KMS-11 (cell line): ENCODE measurements at regions not wholly inside any gene's neighbourhood (a gene's known extent, or its start where the extent isn't known, plus 50 kb on each side); places are given as distances from the start of the nearest gene placed in this dataset.

ENCODE experiments used
- H2AFZ ChIP-seq: fragments of 200-600 bp; sonication (generic); 2 replicates; pipeline ENCODE4 v1.6.1; 2016; ENCODE audit warnings: antibody characterized with exemption, mixed run types, low read depth
- H3K27ac ChIP-seq: fragments of 200-600 bp; sonication (generic); 2 replicates; pipeline ENCODE4 v1.6.1; 2016; ENCODE audit warnings: mild to moderate bottlenecking, mixed run types
- H3K27me3 ChIP-seq: fragments of 200-600 bp; sonication (generic); 2 replicates; pipeline ENCODE4 v1.6.1; 2017; ENCODE audit warnings: mild to moderate bottlenecking, low read depth, mixed run types, moderate library complexity; ENCODE audit not compliant: insufficient read depth
- H3K36me3 ChIP-seq: fragments of 200-600 bp; sonication (generic); 2 replicates; pipeline ENCODE4 v1.6.1; 2017; ENCODE audit warnings: mild to moderate bottlenecking, mixed run types; ENCODE audit not compliant: insufficient read depth
- H3K4me1 ChIP-seq: fragments of 200-600 bp; sonication (generic); 2 replicates; pipeline ENCODE4 v1.6.1; 2016; ENCODE audit warnings: mild to moderate bottlenecking, low read depth, mixed run types; ENCODE audit not compliant: poor library complexity, severe bottlenecking
- H3K4me2 ChIP-seq: fragments of 200-600 bp; sonication (generic); 2 replicates; pipeline ENCODE4 v1.7.0; 2016; ENCODE audit warnings: mild to moderate bottlenecking, mixed run types
- H3K4me3 ChIP-seq: fragments of 200-600 bp; sonication (generic); IDR thresholded peaks from 2 replicates; pipeline ENCODE4 v1.6.1; 2017; ENCODE audit warnings: low read depth, low read length, mixed read lengths; ENCODE audit not compliant: insufficient read depth
- H3K79me2 ChIP-seq: fragments of 200-600 bp; sonication (generic); 2 replicates; pipeline ENCODE4 v1.6.1; 2016; ENCODE audit warnings: low read depth, mixed run types; ENCODE audit not compliant: insufficient read depth
- H3K9ac ChIP-seq: fragments of 200-600 bp; sonication (generic); 2 replicates; pipeline ENCODE4 v1.6.1; 2016; ENCODE audit warnings: mild to moderate bottlenecking, mixed run types
- H4K20me1 ChIP-seq: fragments of 200-600 bp; sonication (generic); 2 replicates; pipeline ENCODE4 v1.6.1; 2016; ENCODE audit warnings: mild to moderate bottlenecking, mixed run types; ENCODE audit not compliant: insufficient read depth
- TF ChIP-seq, protein P1 (sequence below): fragments of 200-600 bp; sonication (generic); conservative IDR thresholded peaks from 2 replicates; pipeline ENCODE4 v1.6.1; 2017; ENCODE audit warnings: low read depth, mild to moderate bottlenecking, antibody characterized with exemption, low read length, moderate library complexity, mixed read lengths

DNA sequence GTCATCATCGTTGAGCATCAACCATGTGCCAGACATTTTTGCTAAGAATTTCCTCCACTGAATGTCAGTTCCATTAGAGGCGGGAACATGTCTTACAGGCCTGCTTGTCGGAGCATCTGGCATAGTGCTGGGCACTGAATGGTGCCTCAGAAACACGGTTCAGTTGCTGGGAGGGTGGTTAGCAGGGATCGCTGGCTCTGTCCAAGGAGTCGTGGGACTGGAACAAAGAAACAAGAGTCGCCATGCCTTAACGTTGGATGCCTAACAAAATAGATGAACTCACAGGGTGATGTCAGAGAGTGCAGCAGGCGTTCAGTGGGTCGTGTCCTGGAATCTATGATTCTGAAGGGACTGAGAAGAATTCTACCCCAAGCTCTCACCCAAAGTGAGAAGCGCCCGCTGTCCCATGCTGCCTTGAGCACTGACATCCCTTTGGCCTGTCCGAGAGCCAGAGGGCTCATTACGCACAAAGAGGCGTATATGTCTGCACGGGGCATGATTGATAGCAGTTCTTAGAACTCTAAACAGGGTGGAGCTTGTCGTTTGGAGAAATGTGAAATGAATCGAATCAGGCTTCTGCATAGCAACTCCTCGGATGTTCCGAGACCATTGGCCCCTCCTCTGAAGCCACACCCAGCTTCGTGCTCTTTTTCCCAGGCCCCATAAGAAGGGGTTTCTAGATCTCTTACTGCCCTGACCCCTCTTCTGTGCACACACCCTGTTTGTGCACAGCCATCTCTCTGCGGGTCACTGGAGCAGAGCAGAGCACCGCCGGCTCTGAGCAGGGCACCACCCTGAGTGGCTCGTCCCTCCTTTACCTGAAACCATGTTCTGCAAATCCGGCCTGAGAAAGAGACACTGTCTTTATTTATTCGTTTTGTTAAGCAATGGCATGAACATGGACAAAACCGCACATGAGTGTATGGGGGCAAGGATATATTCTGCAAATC, 113.1 kb upstream of the B3GAT1 start:
- TF ChIP-seq, protein P1, sequence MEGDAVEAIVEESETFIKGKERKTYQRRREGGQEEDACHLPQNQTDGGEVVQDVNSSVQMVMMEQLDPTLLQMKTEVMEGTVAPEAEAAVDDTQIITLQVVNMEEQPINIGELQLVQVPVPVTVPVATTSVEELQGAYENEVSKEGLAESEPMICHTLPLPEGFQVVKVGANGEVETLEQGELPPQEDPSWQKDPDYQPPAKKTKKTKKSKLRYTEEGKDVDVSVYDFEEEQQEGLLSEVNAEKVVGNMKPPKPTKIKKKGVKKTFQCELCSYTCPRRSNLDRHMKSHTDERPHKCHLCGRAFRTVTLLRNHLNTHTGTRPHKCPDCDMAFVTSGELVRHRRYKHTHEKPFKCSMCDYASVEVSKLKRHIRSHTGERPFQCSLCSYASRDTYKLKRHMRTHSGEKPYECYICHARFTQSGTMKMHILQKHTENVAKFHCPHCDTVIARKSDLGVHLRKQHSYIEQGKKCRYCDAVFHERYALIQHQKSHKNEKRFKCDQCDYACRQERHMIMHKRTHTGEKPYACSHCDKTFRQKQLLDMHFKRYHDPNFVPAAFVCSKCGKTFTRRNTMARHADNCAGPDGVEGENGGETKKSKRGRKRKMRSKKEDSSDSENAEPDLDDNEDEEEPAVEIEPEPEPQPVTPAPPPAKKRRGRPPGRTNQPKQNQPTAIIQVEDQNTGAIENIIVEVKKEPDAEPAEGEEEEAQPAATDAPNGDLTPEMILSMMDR: no peak
- no peak overlapping the region for H3K4me2 ChIP-seq
- H3K36me3 ChIP-seq: no peaks in the 10 kb centered on the region
- no peak overlapping the region for H3K9ac ChIP-seq
- no peak overlapping the region for H2AFZ ChIP-seq
- H3K4me1 ChIP-seq: no peaks in the 10 kb centered on the region
- no peak overlapping the region for H3K4me3 ChIP-seq
- no peaks in the 10 kb centered on the region for H3K79me2 ChIP-seq
- H3K27me3 ChIP-seq: no peaks in the 10 kb centered on the region
- H3K27ac ChIP-seq: no peak overlapping the region
- no peaks in the 10 kb centered on the region for H4K20me1 ChIP-seq

DNA sequence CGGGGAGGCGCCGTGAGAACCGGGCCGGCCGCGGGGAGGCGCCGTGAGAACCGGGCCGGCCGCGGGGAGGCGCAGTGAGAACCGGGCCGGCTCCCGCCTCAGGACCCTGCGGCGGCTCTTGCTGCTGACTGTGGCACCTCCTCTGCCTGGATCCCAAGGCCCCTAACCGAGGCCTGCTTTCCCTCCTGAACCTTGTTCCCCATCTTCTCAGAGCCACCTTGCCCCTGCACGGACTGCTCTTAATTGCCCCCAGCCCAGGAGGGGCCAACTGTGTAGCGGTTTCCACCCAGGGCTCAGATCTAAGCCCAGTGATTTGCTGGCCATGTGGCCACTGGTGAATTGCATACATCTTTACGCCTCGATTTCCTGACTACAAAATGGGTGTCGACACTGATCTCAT, 112.2 kb upstream of the B3GAT1 start:
- no peaks in the 10 kb centered on the region for H3K79me2 ChIP-seq
- no peak overlapping the region for H3K9ac ChIP-seq
- no peaks in the 10 kb centered on the region for H3K4me1 ChIP-seq
- H3K27me3 ChIP-seq: no peaks in the 10 kb centered on the region
- H3K36me3 ChIP-seq: no peaks in the 10 kb centered on the region
- H2AFZ ChIP-seq: no peak overlapping the region
- H3K4me2 ChIP-seq: no peak overlapping the region
- no peak overlapping the region for H3K4me3 ChIP-seq
- TF ChIP-seq, protein P1: no peak
- no peaks in the 10 kb centered on the region for H4K20me1 ChIP-seq
- H3K27ac ChIP-seq: no peak overlapping the region

DNA sequence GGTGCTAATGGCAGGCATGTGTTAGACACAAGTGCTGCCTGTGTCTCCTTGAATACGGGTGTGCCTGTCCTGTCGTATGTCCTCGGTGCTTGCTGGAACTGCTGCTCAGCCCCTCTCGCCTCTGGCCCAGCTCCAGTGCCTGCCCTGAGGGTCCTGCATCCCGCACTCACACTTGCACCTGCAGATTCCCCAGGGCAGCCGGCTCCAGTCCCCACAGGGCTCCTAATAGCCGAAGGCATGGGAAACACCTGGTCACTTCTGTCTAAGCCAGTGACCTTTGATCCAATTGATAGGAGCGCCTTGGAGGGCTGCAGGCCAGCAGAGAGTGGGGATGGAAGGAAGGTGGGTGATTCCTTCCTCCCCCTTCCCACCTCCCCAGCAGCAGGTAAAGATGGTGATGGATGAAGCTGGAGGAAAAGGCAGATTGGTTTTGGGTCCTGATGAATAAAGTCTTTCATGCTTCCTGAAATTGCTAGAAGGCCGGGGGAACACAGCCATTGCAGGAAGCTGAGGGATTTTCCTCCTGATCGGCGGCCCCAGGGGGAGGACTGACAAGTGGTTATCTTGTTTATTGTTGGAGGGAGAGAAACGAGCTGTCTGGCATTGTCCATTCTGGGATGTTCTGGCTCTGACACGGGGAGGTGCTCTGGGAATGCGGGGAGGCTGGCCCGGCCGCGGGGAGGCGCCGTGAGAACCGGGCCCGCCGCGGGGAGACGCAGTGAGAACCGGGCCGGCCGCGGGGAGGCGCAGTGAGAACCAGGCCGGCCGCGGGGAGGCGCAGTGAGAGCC, 110.9 kb upstream of the B3GAT1 start:
- Histone ChIP-seq H4K20me1 (no peaks in the 10 kb centered on the region), H3K27ac (no peak overlapping the region), H3K4me3 (no peak overlapping the region), H2AFZ (no peak overlapping the region), H3K27me3 (no peaks in the 10 kb centered on the region), H3K36me3 (no peaks in the 10 kb centered on the region), H3K79me2 (no peaks in the 10 kb centered on the region), H3K4me2 (no peak overlapping the region), H3K4me1 (no peaks in the 10 kb centered on the region), H3K9ac (no peak overlapping the region)
- TF ChIP-seq, protein P1: no peak

DNA sequence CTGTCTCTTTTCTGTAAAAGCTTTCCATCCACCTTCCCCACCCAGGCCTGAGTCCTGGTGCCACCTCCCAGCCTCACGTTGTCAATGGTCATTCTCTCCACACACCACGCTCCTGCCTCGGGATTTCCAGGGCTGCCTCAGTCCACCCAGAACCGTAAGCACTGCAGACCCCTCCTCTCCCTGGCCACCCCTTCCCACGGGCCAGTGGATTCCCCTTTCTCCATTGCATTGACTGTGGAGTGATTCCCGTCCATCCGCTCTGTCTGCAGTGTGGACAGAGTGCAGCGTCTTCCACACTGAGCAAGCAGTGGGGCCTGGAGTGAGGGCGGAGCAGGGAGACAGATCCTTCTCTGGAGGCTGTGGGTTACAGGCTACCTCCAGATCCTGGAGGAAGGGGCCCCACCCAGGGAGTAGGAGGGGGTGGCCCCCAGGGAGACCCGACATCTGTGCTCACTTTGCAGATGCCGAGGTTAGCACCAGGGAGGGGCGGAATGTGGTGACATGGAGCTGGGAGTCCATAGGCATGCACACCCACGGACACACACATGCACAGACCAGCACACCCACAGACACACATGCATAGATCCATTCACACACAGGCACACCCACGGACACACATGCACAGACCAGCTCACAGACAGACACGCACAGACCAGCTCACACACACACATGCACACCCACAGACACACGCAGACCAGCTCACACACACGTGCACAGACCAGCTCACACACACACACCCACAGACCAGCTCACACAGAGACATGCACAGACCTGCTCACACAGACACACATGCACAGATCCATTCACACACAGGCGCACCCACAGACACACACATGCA, 109.6 kb upstream of the B3GAT1 start:
- Histone ChIP-seq H3K9ac (no peak overlapping the region), H3K27ac (no peak overlapping the region), H3K36me3 (no peaks in the 10 kb centered on the region), H4K20me1 (no peaks in the 10 kb centered on the region), H3K4me3 (no peak overlapping the region), H3K79me2 (no peaks in the 10 kb centered on the region), H3K27me3 (no peaks in the 10 kb centered on the region), H2AFZ (no peak overlapping the region), H3K4me2 (no peak overlapping the region), H3K4me1 (no peaks in the 10 kb centered on the region)
- TF ChIP-seq, protein P1: no peak
